ENCODE measurements at regions not wholly inside any gene's neighbourhood (a gene's known extent, or its start where the extent isn't known, plus 50 kb on each side); places are given as distances from the start of the nearest gene placed in this dataset.

DNA sequence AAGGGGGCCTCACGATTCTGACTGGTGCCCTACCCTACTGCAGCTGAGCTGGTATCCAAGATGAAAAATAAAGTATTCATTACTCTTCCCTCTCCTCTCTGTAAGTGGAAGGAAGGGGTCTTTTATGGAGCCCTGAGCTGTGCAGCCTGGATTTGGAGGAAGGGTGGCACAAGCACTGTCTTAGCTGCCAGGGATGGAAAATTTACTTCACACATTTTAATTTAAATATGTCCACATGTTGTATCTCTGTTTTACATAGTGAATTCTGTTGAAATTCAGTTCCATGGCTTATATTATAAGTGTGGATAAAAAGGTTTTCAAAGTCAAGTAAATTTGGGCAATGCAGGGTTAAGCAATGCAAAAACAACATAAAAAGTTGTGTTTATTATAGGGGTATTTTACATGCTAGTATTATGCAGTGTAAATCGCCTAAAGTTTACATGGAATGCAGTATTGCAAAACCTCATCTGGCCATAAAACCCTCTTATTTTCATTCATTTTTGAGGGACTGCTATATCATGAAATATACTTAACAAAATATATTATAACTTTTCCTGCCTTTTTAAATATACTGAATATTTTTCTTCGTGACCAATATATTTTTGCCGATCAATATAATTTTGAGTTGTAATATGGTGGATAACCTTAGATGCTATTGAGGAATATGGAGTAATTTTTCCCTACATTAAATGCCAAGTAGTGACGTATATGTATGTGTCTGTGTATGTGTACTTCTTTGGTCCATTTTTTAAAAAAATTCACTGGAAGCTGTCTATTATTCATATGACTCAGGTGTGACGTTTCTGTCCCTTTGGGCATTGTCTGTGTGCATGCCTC lies 333.9 kb upstream of the CYRIA start:
- Mint-ChIP-seq H3K4me1 (no peaks in the 10 kb centered on the region), H3K27me3 (no peaks in the 10 kb centered on the region), H3K27ac (no peak overlapping the region), H3K9me3 (peaks cover 7 to 21% (median 9%) of the 10 kb centered on the region in 3 donors), H3K36me3 (no peaks in the 10 kb centered on the region), H3K4me3 (no peak overlapping the region)
- H3K36me3 ChIP-seq (ENCODE audit: control insufficient read depth in 2 of 2, extremely low read depth in 1 of 2, insufficient read depth in 1 of 2, low read length in 1 of 2), result no peaks in the 10 kb centered on the region
- ATAC-seq (replicated peaks in 1 of 4) (no peak), DNase-seq (no peak)
- H3K27ac ChIP-seq (ENCODE audit: low read length), result no peak overlapping the region
- WGBS (ENCODE audit: insufficient coverage), result no CpG with 5 or more reads among the region's 6 CpGs
- no peaks in the 10 kb centered on the region for H3K27me3 ChIP-seq (replicated peaks in 1 of 2; ENCODE audit: control insufficient read depth in 2 of 2, extremely low read depth in 1 of 2, insufficient read depth in 2 of 2, low read length in 1 of 2)
- no peaks in the 10 kb centered on the region for H3K9me3 ChIP-seq
- POLR2A ChIA-PET, result no interaction called here
- CTCF ChIA-PET, result no interaction called here
- H3K4me1 ChIP-seq (ENCODE audit: control insufficient read depth in 1 of 2, extremely low read depth in 1 of 2, insufficient read depth in 2 of 2, low read length in 2 of 2), result no peaks in the 10 kb centered on the region
- H3K4me3 ChIP-seq (ENCODE audit: control insufficient read depth in 1 of 2, extremely low read depth in 1 of 2, low read length in 1 of 2), result no peak overlapping the region

- ATAC-seq (replicated peaks in 1 of 4) (no peak), DNase-seq (no peak)
- no peak overlapping the region for H3K4me3 Mint-ChIP-seq
- H3K9me3 ChIP-seq, result no peaks in the 10 kb centered on the region
- H3K36me3 ChIP-seq (ENCODE audit: control insufficient read depth in 2 of 2, extremely low read depth in 1 of 2, insufficient read depth in 1 of 2, low read length in 1 of 2), result no peaks in the 10 kb centered on the region
- no peak overlapping the region for H3K4me3 ChIP-seq (ENCODE audit: control insufficient read depth in 1 of 2, extremely low read depth in 1 of 2, low read length in 1 of 2)
- no peaks in the 10 kb centered on the region for H3K36me3 Mint-ChIP-seq
- no peak overlapping the region for H3K27ac ChIP-seq (ENCODE audit: low read length)
- no peaks in the 10 kb centered on the region for H3K4me1 ChIP-seq (ENCODE audit: control insufficient read depth in 1 of 2, extremely low read depth in 1 of 2, insufficient read depth in 2 of 2, low read length in 2 of 2)
- H3K27ac Mint-ChIP-seq, result no peak overlapping the region
- H3K27me3 Mint-ChIP-seq, result no peaks in the 10 kb centered on the region
- H3K4me1 Mint-ChIP-seq, result no peaks in the 10 kb centered on the region
- ChIA-PET POLR2A (no interaction called here), CTCF (no interaction called here)
- no peaks in the 10 kb centered on the region for H3K27me3 ChIP-seq (replicated peaks in 1 of 2; ENCODE audit: control insufficient read depth in 2 of 2, extremely low read depth in 1 of 2, insufficient read depth in 2 of 2, low read length in 1 of 2)
- 88% methylated on average over 1 of the region's 1 CpG for WGBS (ENCODE audit: insufficient coverage)
- peaks cover 0 to 15% (median 12%) of the 10 kb centered on the region in 3 donors for H3K9me3 Mint-ChIP-seq
Measured at GRCh38 chr2:16978301-16978700, 312.7 kb upstream of the CYRIA start.

DNA sequence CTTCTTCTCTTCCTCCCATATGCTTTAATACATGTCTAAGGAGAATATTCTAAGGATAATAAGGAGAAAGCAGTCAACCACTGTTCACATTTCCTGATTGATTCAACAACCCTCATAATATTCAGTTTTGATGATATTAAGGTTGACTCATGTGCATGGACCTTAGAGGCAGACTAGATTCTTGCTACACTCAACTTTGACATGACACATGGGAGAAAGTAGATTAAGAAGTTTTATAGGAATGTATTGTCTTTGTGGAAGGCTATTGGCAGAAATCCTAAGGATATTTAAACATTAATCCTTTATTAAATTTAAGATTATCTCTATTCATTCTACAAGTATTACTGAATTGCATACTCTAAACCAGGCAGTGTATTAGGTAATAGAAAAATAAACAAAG lies 309.1 kb upstream of the CYRIA start:
- DNase-seq (no peak), ATAC-seq (replicated peaks in 1 of 4) (no peak)
- H3K27ac Mint-ChIP-seq, result no peak overlapping the region
- no peak overlapping the region for H3K4me3 ChIP-seq (ENCODE audit: control insufficient read depth in 1 of 2, extremely low read depth in 1 of 2, low read length in 1 of 2)
- H3K9me3 ChIP-seq, result no peaks in the 10 kb centered on the region
- H3K9me3 Mint-ChIP-seq, result peaks cover 9 to 14% (median 10%) of the 10 kb centered on the region in 3 donors
- H3K36me3 ChIP-seq (ENCODE audit: control insufficient read depth in 2 of 2, extremely low read depth in 1 of 2, insufficient read depth in 1 of 2, low read length in 1 of 2), result no peaks in the 10 kb centered on the region
- CTCF ChIA-PET, result no interaction called here
- POLR2A ChIA-PET, result no interaction called here
- H3K4me3 Mint-ChIP-seq, result no peak overlapping the region
- no peak overlapping the region for H3K27ac ChIP-seq (ENCODE audit: low read length)
- no peaks in the 10 kb centered on the region for H3K27me3 ChIP-seq (replicated peaks in 1 of 2; ENCODE audit: control insufficient read depth in 2 of 2, extremely low read depth in 1 of 2, insufficient read depth in 2 of 2, low read length in 1 of 2)
- H3K4me1 Mint-ChIP-seq, result no peaks in the 10 kb centered on the region
- no peaks in the 10 kb centered on the region for H3K27me3 Mint-ChIP-seq
- H3K4me1 ChIP-seq (ENCODE audit: control insufficient read depth in 1 of 2, extremely low read depth in 1 of 2, insufficient read depth in 2 of 2, low read length in 2 of 2), result no peaks in the 10 kb centered on the region
- H3K36me3 Mint-ChIP-seq, result no peaks in the 10 kb centered on the region

- ATAC-seq (replicated peaks in 1 of 4) (no peak), DNase-seq (no peak)
- Mint-ChIP-seq H3K4me3 (no peak overlapping the region), H3K27ac (no peak overlapping the region), H3K36me3 (no peaks in the 10 kb centered on the region), H3K9me3 (peaks cover 9 to 11% (median 10%) of the 10 kb centered on the region in 3 donors), H3K4me1 (no peaks in the 10 kb centered on the region), H3K27me3 (no peaks in the 10 kb centered on the region)
- H3K4me3 ChIP-seq (ENCODE audit: control insufficient read depth in 1 of 2, extremely low read depth in 1 of 2, low read length in 1 of 2), result no peak overlapping the region
- CTCF ChIA-PET, result no interaction called here
- H3K4me1 ChIP-seq (ENCODE audit: control insufficient read depth in 1 of 2, extremely low read depth in 1 of 2, insufficient read depth in 2 of 2, low read length in 2 of 2), result no peaks in the 10 kb centered on the region
- no peaks in the 10 kb centered on the region for H3K9me3 ChIP-seq
- no peaks in the 10 kb centered on the region for H3K36me3 ChIP-seq (ENCODE audit: control insufficient read depth in 2 of 2, extremely low read depth in 1 of 2, insufficient read depth in 1 of 2, low read length in 1 of 2)
- no peaks in the 10 kb centered on the region for H3K27me3 ChIP-seq (replicated peaks in 1 of 2; ENCODE audit: control insufficient read depth in 2 of 2, extremely low read depth in 1 of 2, insufficient read depth in 2 of 2, low read length in 1 of 2)
- POLR2A ChIA-PET, result no interaction called here
- WGBS (ENCODE audit: insufficient coverage), result no CpG with 5 or more reads among the region's 2 CpGs
- H3K27ac ChIP-seq (ENCODE audit: low read length), result no peak overlapping the region
Measured at GRCh38 chr2:16973586-16974286, 308.1 kb upstream of the CYRIA start.

- ChIA-PET POLR2A (no interaction called here), CTCF (no interaction called here)
- Histone ChIP-seq H3K27ac (ENCODE audit: low read length) (no peak overlapping the region), H3K4me1 (ENCODE audit: control insufficient read depth in 1 of 2, extremely low read depth in 1 of 2, insufficient read depth in 2 of 2, low read length in 2 of 2) (no peaks in the 10 kb centered on the region), H3K36me3 (ENCODE audit: control insufficient read depth in 2 of 2, extremely low read depth in 1 of 2, insufficient read depth in 1 of 2, low read length in 1 of 2) (no peaks in the 10 kb centered on the region), H3K9me3 (no peaks in the 10 kb centered on the region), H3K27me3 (replicated peaks in 1 of 2; ENCODE audit: control insufficient read depth in 2 of 2, extremely low read depth in 1 of 2, insufficient read depth in 2 of 2, low read length in 1 of 2) (no peaks in the 10 kb centered on the region), H3K4me3 (ENCODE audit: control insufficient read depth in 1 of 2, extremely low read depth in 1 of 2, low read length in 1 of 2) (no peak overlapping the region)
- Mint-ChIP-seq H3K9me3 (peaks cover 4 to 10% (median 7%) of the 10 kb centered on the region in 3 donors), H3K36me3 (no peaks in the 10 kb centered on the region), H3K4me3 (no peak overlapping the region), H3K4me1 (no peaks in the 10 kb centered on the region), H3K27me3 (no peaks in the 10 kb centered on the region), H3K27ac (no peak overlapping the region)
- ATAC-seq (replicated peaks in 1 of 4), result no peak
- DNase-seq, result no peak
- WGBS (ENCODE audit: insufficient coverage), result 100% methylated on average over 1 of the region's 1 CpG
Measured at GRCh38 chr2:16972276-16972675, 306.6 kb upstream of the CYRIA start.

- POLR2A ChIA-PET, result no interaction called here
- no peaks in the 10 kb centered on the region for H3K9me3 ChIP-seq
Measured at GRCh38 chr2:16971722-16972234, 306.1 kb upstream of the CYRIA start.

More at GRCh38 chr2:16971722-16972234, 306.1 kb upstream of the CYRIA start:
- Histone ChIP-seq H3K4me3 (ENCODE audit: control insufficient read depth in 1 of 2, extremely low read depth in 1 of 2, low read length in 1 of 2) (no peak overlapping the region), H3K27ac (ENCODE audit: low read length) (no peak overlapping the region), H3K27me3 (replicated peaks in 1 of 2; ENCODE audit: control insufficient read depth in 2 of 2, extremely low read depth in 1 of 2, insufficient read depth in 2 of 2, low read length in 1 of 2) (no peaks in the 10 kb centered on the region), H3K4me1 (ENCODE audit: control insufficient read depth in 1 of 2, extremely low read depth in 1 of 2, insufficient read depth in 2 of 2, low read length in 2 of 2) (no peaks in the 10 kb centered on the region), H3K36me3 (ENCODE audit: control insufficient read depth in 2 of 2, extremely low read depth in 1 of 2, insufficient read depth in 1 of 2, low read length in 1 of 2) (no peaks in the 10 kb centered on the region)
- H3K27me3 Mint-ChIP-seq, result no peaks in the 10 kb centered on the region
- no peaks in the 10 kb centered on the region for H3K36me3 Mint-ChIP-seq
- H3K27ac Mint-ChIP-seq, result no peak overlapping the region
- peaks cover 0 to 13% (median 4%) of the 10 kb centered on the region in 3 donors for H3K9me3 Mint-ChIP-seq
- DNase-seq, result no peak
- 100% methylated on average over 1 of the region's 4 CpGs for WGBS (ENCODE audit: insufficient coverage)
- H3K4me1 Mint-ChIP-seq, result no peaks in the 10 kb centered on the region
- CTCF ChIA-PET, result no interaction called here
- no peak overlapping the region for H3K4me3 Mint-ChIP-seq
- ATAC-seq (replicated peaks in 1 of 4), result no peak
